ENCODE measurements at regions not wholly inside any gene's neighbourhood (a gene's known extent, or its start where the extent isn't known, plus 50 kb on each side); places are given as distances from the start of the nearest gene placed in this dataset.

GRCh38 chr10:131636841-131637724, 263.7 kb upstream of the PPP2R2D start:
- DNase-seq = no peak

GRCh38 chr10:131638049-131638879, 262.5 kb upstream of the PPP2R2D start:
- no peak for DNase-seq

- no peak for DNase-seq
These were observed 261.9 kb upstream of the PPP2R2D start for GRCh38 chr10:131638880-131639278.

- no peak for DNase-seq
These were observed 260.7 kb upstream of the PPP2R2D start for GRCh38 chr10:131640045-131640644.

- no peak for DNase-seq
These were observed 259.6 kb upstream of the PPP2R2D start for GRCh38 chr10:131641231-131641630.

- DNase-seq = no peak
These were observed 258.9 kb upstream of the PPP2R2D start for GRCh38 chr10:131641898-131642297.

- DNase-seq = no peak
These were observed 257.8 kb upstream of the PPP2R2D start for GRCh38 chr10:131642966-131643365.

- DNase-seq = no peak
These were observed 256.5 kb upstream of the PPP2R2D start for GRCh38 chr10:131644289-131644688.

- DNase-seq = no peak
These were observed 255.7 kb upstream of the PPP2R2D start for GRCh38 chr10:131644864-131645658.

- no peak for DNase-seq
These were observed 255.1 kb upstream of the PPP2R2D start for GRCh38 chr10:131645756-131646155.

- no peak for DNase-seq
These were observed 254.0 kb upstream of the PPP2R2D start for GRCh38 chr10:131646551-131647525.

- no peak for DNase-seq
These were observed 253.0 kb upstream of the PPP2R2D start for GRCh38 chr10:131647789-131648188.

GRCh38 chr10:131648386-131649020, 252.3 kb upstream of the PPP2R2D start:
- no peak for DNase-seq

GRCh38 chr10:131649617-131650016, 251.2 kb upstream of the PPP2R2D start:
- DNase-seq = no peak

- no peak for DNase-seq
These were observed 250.6 kb upstream of the PPP2R2D start for GRCh38 chr10:131650169-131650705.

- no peak for DNase-seq
These were observed 249.8 kb upstream of the PPP2R2D start for GRCh38 chr10:131650771-131651673.

- no peak for DNase-seq
These were observed 249.0 kb upstream of the PPP2R2D start for GRCh38 chr10:131651674-131652437.

- DNase-seq = no peak
These were observed 248.2 kb upstream of the PPP2R2D start for GRCh38 chr10:131652438-131653139.
